Spleen (tissue), 11 donors: ENCODE measurements at regions not wholly inside any gene's neighbourhood (a gene's known extent, or its start where the extent isn't known, plus 50 kb on each side); places are given as distances from the start of the nearest gene placed in this dataset.

Experiments
- DNase-seq: peaks from one replicate; pipeline ENCODE4 v3.0.0-alpha.2; 2020
- H3K27ac ChIP-seq, 8 donors: fragments of 200-600 bp; sonication (generic) in 7 of 8; 1 replicate in 4 of 8; 2 replicates in 4 of 8; pipeline versions ENCODE4 v1.5.0 to v1.8.0; 2016 to 2021; ENCODE audit warnings: inconsistent platforms in 4 of 8, mild to moderate bottlenecking in 4 of 8, moderate library complexity in 1 of 8
- H3K27me3 ChIP-seq, 7 donors: fragments of 200-600 bp; sonication (generic) in 6 of 7; replicated peaks in 1 of 7; 1 replicate in 4 of 7; 2 replicates in 3 of 7; pipeline versions ENCODE4 v1.5.0 to v1.8.0; 2016 to 2021; ENCODE audit warnings: inconsistent platforms in 3 of 7, mild to moderate bottlenecking in 1 of 7
- H3K36me3 ChIP-seq, 6 donors: fragments of 200-600 bp; sonication (generic) in 5 of 6; 1 replicate in 4 of 6; 2 replicates in 2 of 6; pipeline versions ENCODE4 v1.5.0 to v1.8.0; 2016 to 2021; ENCODE audit warnings: inconsistent platforms in 2 of 6
- H3K4me1 ChIP-seq, 6 donors: fragments of 200-600 bp; sonication (generic) in 5 of 6; 1 replicate in 3 of 6; 2 replicates in 3 of 6; pipeline versions ENCODE4 v1.5.0 to v1.8.0; 2016 to 2021; ENCODE audit warnings: inconsistent platforms in 3 of 6
- H3K4me3 ChIP-seq, 8 donors: fragments of 200-600 bp; sonication (generic) in 7 of 8; 1 replicate in 4 of 8; 2 replicates in 4 of 8; pipeline versions ENCODE4 v1.5.0 to v1.8.0; 2016 to 2021; ENCODE audit warnings: inconsistent platforms in 4 of 8, mild to moderate bottlenecking in 4 of 8, moderate library complexity in 2 of 8
- H3K9me3 ChIP-seq, 8 donors: fragments of 200-600 bp; sonication (generic) in 7 of 8; 1 replicate in 4 of 8; 2 replicates in 4 of 8; pipeline versions ENCODE4 v1.5.0 to v1.8.0; 2016 to 2021; ENCODE audit warnings: inconsistent platforms in 4 of 8
- POLR2A ChIP-seq, 3 donors: fragments of 450-650 bp; IDR thresholded peaks; one replicate each; pipeline ENCODE4 v1.5.1; 2017; ENCODE audit warnings: antibody characterized with exemption in 3 of 3, mild to moderate bottlenecking in 1 of 3
- POLR2AphosphoS5 ChIP-seq, 3 donors: sonication (generic); formaldehyde crosslinking; IDR thresholded peaks; one replicate each; pipeline ENCODE4 v1.5.1; 2017; ENCODE audit warnings: antibody characterized with exemption in 3 of 3
- WGBS, 5 donors: extraction: QIAGEN DNeasy Blood & Tissue Kit in 3 of 5; methylation state at CpG; one replicate each; pipeline versions ENCODE4 v1.1.5 to v1.1.7; 2013 to 2018; 5-methylcytosine and 5-hydroxymethylcytosine counted together
- intact Hi-C: fragments of 100-400 bp; cut with DNase I; formaldehyde crosslinking; loops from one replicate; pipeline ENCODE4 v1.15.0; 2023; ENCODE audit warnings: low total_unique reads
- TF ChIP-seq, protein P1 (sequence below), 11 experiments: fragments of 200-600 bp in 7 of 11; fragments of 450-650 bp in 4 of 11; sonication (generic) in 4 of 11; IDR thresholded peaks in 8 of 11; conservative IDR thresholded peaks in 3 of 11; 1 replicate in 7 of 11; 2 replicates in 4 of 11; pipeline versions ENCODE4 v1.4.0 to v1.8.0; 2016 to 2021; ENCODE audit warnings: antibody characterized with exemption in 11 of 11, inconsistent platforms in 4 of 11, mild to moderate bottlenecking in 1 of 11
- donor health status: healthy with polysubstance abuse.
- donor health status: DM: no; HTN: no; CAD: no; lungs with moderate emphysema.
- donor health status: DM: no; HTN: no; CAD: no.
- donor health status: Bipolar disorder and iron deficiency.
- donor health status: healthy.
- donor health status: DM: no; HTN: no; CAD: no.
- donor health status: DM: yes; HTN: yes; CAD: no.

DNA sequence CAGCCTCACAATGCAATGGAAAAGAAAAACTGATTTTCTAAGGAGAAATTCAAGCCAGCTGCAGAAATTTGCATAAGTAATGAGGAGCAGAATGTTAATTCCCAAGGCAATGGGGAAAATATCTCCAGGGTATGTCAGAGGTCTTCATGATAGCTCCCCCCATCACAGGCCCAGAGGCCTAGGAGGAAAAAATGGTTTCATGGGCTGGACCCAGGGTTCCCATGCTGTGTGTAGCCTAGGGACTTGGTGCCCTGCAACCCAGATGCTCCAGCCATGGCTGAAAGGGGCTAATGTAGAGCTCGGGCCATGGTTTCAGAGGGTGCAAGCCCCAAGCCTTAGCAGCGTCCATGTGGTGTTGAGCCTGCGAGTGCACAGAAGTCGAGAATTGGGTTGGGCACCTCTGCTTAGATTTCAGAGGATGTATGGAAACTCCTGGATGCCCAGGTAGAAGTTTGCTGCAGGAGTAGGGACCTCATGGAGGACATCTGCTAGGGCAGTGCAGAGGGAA is 53.5 kb upstream of the TEX13C start:
- no peak overlapping the region for H3K4me3 ChIP-seq
- peaks cover 0 to 24% (median 13%) of the 10 kb centered on the region in 8 donors for H3K9me3 ChIP-seq
- intact Hi-C loops: no loop called here
- DNase-seq: no peak
- WGBS, 5 donors: 83 to 91% (median 86%) methylated on average over 4 of the region's 4 CpGs
- no peaks in the 10 kb centered on the region for H3K27me3 ChIP-seq
- H3K27ac ChIP-seq: no peak overlapping the region
- no peaks in the 10 kb centered on the region for H3K36me3 ChIP-seq
- H3K4me1 ChIP-seq: no peaks in the 10 kb centered on the region
- TF ChIP-seq POLR2AphosphoS5 (IDR thresholded peaks at IDR 0.05) (no peak), POLR2A (IDR thresholded peaks at IDR 0.05) (no peak)
- TF ChIP-seq, protein P1, sequence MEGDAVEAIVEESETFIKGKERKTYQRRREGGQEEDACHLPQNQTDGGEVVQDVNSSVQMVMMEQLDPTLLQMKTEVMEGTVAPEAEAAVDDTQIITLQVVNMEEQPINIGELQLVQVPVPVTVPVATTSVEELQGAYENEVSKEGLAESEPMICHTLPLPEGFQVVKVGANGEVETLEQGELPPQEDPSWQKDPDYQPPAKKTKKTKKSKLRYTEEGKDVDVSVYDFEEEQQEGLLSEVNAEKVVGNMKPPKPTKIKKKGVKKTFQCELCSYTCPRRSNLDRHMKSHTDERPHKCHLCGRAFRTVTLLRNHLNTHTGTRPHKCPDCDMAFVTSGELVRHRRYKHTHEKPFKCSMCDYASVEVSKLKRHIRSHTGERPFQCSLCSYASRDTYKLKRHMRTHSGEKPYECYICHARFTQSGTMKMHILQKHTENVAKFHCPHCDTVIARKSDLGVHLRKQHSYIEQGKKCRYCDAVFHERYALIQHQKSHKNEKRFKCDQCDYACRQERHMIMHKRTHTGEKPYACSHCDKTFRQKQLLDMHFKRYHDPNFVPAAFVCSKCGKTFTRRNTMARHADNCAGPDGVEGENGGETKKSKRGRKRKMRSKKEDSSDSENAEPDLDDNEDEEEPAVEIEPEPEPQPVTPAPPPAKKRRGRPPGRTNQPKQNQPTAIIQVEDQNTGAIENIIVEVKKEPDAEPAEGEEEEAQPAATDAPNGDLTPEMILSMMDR (IDR thresholded peaks at IDR 0.05 in 8 of 11, conservative IDR thresholded peaks at IDR 0.05 in 3 of 11): no peak
